IMR-90 (cell line): ENCODE measurements at regions not wholly inside any gene's neighbourhood (a gene's known extent, or its start where the extent isn't known, plus 50 kb on each side); places are given as distances from the start of the nearest gene placed in this dataset.

ENCODE experiments used
- ATAC-seq: fragments of 200-7000 bp; cut with Tn5 transposase; 2 replicates; pipeline ENCODE4 v1.9.1; 2020; ENCODE audit warnings: low read depth, mild to moderate bottlenecking, moderate library complexity
- BruUV-seq: library from RNA; stranded (reverse); fragments of 400-500 nt; replicated peaks from 2 replicates; lab custom pipeline; 2021; lab: Mats Ljungman, UMichigan
- CTCF ChIA-PET: fragments of 300-600 bp; formaldehyde crosslinking; extraction: SDS; loops from one replicate; lab custom pipeline; 2021; ENCODE audit warnings: antibody characterized with exemption; lab: Yijun Ruan, JAX
- POLR2A ChIA-PET: fragments of 300-600 bp; sonication (Branson Sonifier 250); formaldehyde crosslinking; loops from one replicate; lab custom pipeline; 2022; ENCODE audit warnings: antibody characterized with exemption; ENCODE audit not compliant: unreplicated experiment; lab: Charles Lee
- DNase-seq: peaks from one replicate; pipeline ENCODE4 v3.0.0; 2013
- H2AFZ ChIP-seq: replicated peaks from 2 replicates; pipeline ENCODE3; 2013; ENCODE audit warnings: low read length, mild to moderate bottlenecking; ENCODE audit not compliant: poor library complexity
- H2AK5ac ChIP-seq: 2 replicates; pipeline ENCODE4 v1.6.1; 2013; ENCODE audit warnings: low read depth, low read length, inconsistent platforms
- H2AK9ac ChIP-seq: replicated peaks from 2 replicates; pipeline ENCODE3; 2013; ENCODE audit warnings: mild to moderate bottlenecking, low read depth, low read length, moderate library complexity; ENCODE audit not compliant: poor library complexity
- H2BK120ac ChIP-seq: 2 replicates; pipeline ENCODE4 v1.6.1; 2013; ENCODE audit warnings: low read depth, low read length, inconsistent platforms
- H2BK15ac ChIP-seq: 3 replicates; pipeline ENCODE4 v1.6.1; 2013; ENCODE audit warnings: low read depth, low read length, inconsistent platforms
- H2BK20ac ChIP-seq: 2 replicates; pipeline ENCODE4 v1.6.1; 2013; ENCODE audit warnings: low read depth, mild to moderate bottlenecking, inconsistent platforms, low read length, moderate library complexity
- H2BK5ac ChIP-seq: 2 replicates; pipeline ENCODE4 v1.6.1; 2013; ENCODE audit warnings: mild to moderate bottlenecking, low read depth, low read length, inconsistent platforms; ENCODE audit not compliant: poor library complexity, severe bottlenecking
- H3K14ac ChIP-seq: replicated peaks from 2 replicates; pipeline ENCODE4 v1.6.1; 2013; ENCODE audit warnings: low read depth, low read length, inconsistent platforms
- H3K18ac ChIP-seq: 2 replicates; pipeline ENCODE4 v1.6.1; 2013; ENCODE audit warnings: low read depth, low read length, control low read depth
- H3K23ac ChIP-seq: 2 replicates; pipeline ENCODE4 v1.6.1; 2013; ENCODE audit warnings: low read depth, low read length, inconsistent platforms
- H3K27ac ChIP-seq: 2 replicates; pipeline ENCODE4 v1.5.1; 2013; ENCODE audit warnings: mild to moderate bottlenecking, control low read depth, low read length; ENCODE audit not compliant: insufficient read depth
- H3K27me3 ChIP-seq: 2 replicates; pipeline ENCODE4 v1.6.1; 2013; ENCODE audit warnings: low read length; ENCODE audit not compliant: control insufficient read depth, insufficient read depth
- H3K36me3 ChIP-seq: 2 replicates; pipeline ENCODE4 v1.6.1; 2013; ENCODE audit warnings: low read length, mixed read lengths; ENCODE audit not compliant: control insufficient read depth, insufficient read depth
- H3K4ac ChIP-seq: 2 replicates; pipeline ENCODE4 v1.6.1; 2013; ENCODE audit warnings: low read depth, low read length, inconsistent platforms
- H3K4me1 ChIP-seq: 2 replicates; pipeline ENCODE4 v1.6.1; 2013; ENCODE audit warnings: low read length, mixed read lengths; ENCODE audit not compliant: control insufficient read depth, insufficient read depth
- H3K4me2 ChIP-seq: 2 replicates; pipeline ENCODE4 v1.6.1; 2013; ENCODE audit warnings: low read depth, mild to moderate bottlenecking, control low read depth, low read length, moderate library complexity
- H3K4me3 ChIP-seq: 2 replicates; pipeline ENCODE4 v1.5.1; 2013; ENCODE audit warnings: low read depth, mild to moderate bottlenecking, control low read depth, low read length, moderate library complexity; ENCODE audit not compliant: insufficient read depth
- H3K56ac ChIP-seq: 2 replicates; pipeline ENCODE4 v1.6.1; 2013; ENCODE audit warnings: low read length, inconsistent platforms; ENCODE audit not compliant: insufficient read depth; ENCODE audit errors: extremely low read depth
- H3K79me1 ChIP-seq, 2 experiments: 2 replicates each; pipeline ENCODE4 v1.6.1; 2013; ENCODE audit warnings: low read length in 2 of 2, inconsistent platforms in 1 of 2, low read depth in 1 of 2
- H3K9ac ChIP-seq: 2 replicates; pipeline ENCODE4 v1.6.1; 2013; ENCODE audit warnings: low read depth, low read length, control low read depth
- H3K9me1 ChIP-seq: 2 replicates; pipeline ENCODE4 v1.6.1; 2013; ENCODE audit warnings: low read length, inconsistent platforms; ENCODE audit not compliant: insufficient read depth
- H3K9me3 ChIP-seq: 2 replicates; pipeline ENCODE4 v1.6.1; 2013; ENCODE audit warnings: low read length; ENCODE audit not compliant: control insufficient read depth, insufficient read depth
- H4K20me1 ChIP-seq: 2 replicates; pipeline ENCODE4 v1.6.1; 2013; ENCODE audit warnings: low read length, inconsistent platforms; ENCODE audit not compliant: insufficient read depth
- H4K5ac ChIP-seq: 2 replicates; pipeline ENCODE4 v1.6.1; 2013; ENCODE audit warnings: mild to moderate bottlenecking, low read depth, low read length, control low read depth
- H4K8ac ChIP-seq, 2 experiments: 2 replicates each; pipeline ENCODE4 v1.6.1; 2013; ENCODE audit warnings: low read depth in 2 of 2, low read length in 2 of 2, control low read depth in 1 of 2, inconsistent platforms in 1 of 2
- H4K91ac ChIP-seq: 2 replicates; pipeline ENCODE4 v1.6.1; 2013; ENCODE audit warnings: low read depth, low read length, inconsistent platforms; ENCODE audit not compliant: insufficient read depth
- BHLHE40 ChIP-seq: fragments of 150-350 bp; IDR thresholded peaks from 2 replicates; pipeline ENCODE4 v1.6.1; 2016; ENCODE audit warnings: mild to moderate bottlenecking, low read depth, low read length
- CEBPB ChIP-seq: IDR thresholded peaks from 2 replicates; pipeline ENCODE4 v1.6.1; 2012; ENCODE audit warnings: low read depth, low read length, improper control_type of control experiment
- CTCF ChIP-seq: conservative IDR thresholded peaks from 2 replicates; pipeline ENCODE4 v1.5.1; 2012; ENCODE audit warnings: mild to moderate bottlenecking, low read depth, low read length, improper control_type of control experiment
- FOS ChIP-seq: fragments of 150-350 bp; IDR thresholded peaks from 2 replicates; pipeline ENCODE4 v1.6.1; 2016; ENCODE audit warnings: low read depth, low read length
- MXI1 ChIP-seq: IDR thresholded peaks from 2 replicates; pipeline ENCODE4 v1.6.1; 2012; ENCODE audit warnings: low read depth, mild to moderate bottlenecking, low read length, moderate library complexity, borderline replicate concordance
- NFE2L2 ChIP-seq: fragments of 150-350 bp; IDR thresholded peaks from 2 replicates; pipeline ENCODE4 v1.6.1; 2016; ENCODE audit warnings: low read depth, mild to moderate bottlenecking, low read length
- RCOR1 ChIP-seq: IDR thresholded peaks from 2 replicates; pipeline ENCODE4 v1.6.1; 2012; ENCODE audit warnings: mild to moderate bottlenecking, low read length, improper control_type of control experiment; ENCODE audit not compliant: insufficient replicate concordance
- RFX5 ChIP-seq: IDR thresholded peaks from 2 replicates; pipeline ENCODE4 v1.8.0; 2012; ENCODE audit warnings: low read depth, mild to moderate bottlenecking, low read length, moderate library complexity
- SMC3 ChIP-seq: fragments of 150-350 bp; IDR thresholded peaks from 2 replicates; pipeline ENCODE4 v1.6.1; 2016; ENCODE audit warnings: low read depth, mild to moderate bottlenecking, antibody characterized with exemption, low read length, moderate library complexity
- USF2 ChIP-seq: fragments of 150-350 bp; IDR thresholded peaks from 2 replicates; pipeline ENCODE4 v1.6.1; 2017; ENCODE audit warnings: mild to moderate bottlenecking, antibody characterized with exemption, low read length, low read depth
- WGBS, 2 experiments: methylation state at CpG; one replicate each; pipeline versions ENCODE4 v1.1.5 to v1.1.7; 2013; ENCODE audit warnings: missing lambda C conversion rate in 2 of 2; ENCODE audit not compliant: insufficient read length in 1 of 2; ENCODE audit errors: extremely low coverage in 2 of 2; 5-methylcytosine and 5-hydroxymethylcytosine counted together
- dilution Hi-C: fragments of 300-500 bp; cut with HindIII; formaldehyde crosslinking; loops from one replicate; pipeline ENCODE4 v1.14.3; 2018; ENCODE audit warnings: low sequenced_read_pairs; ENCODE audit not compliant: unreplicated experiment
- in situ Hi-C: fragments of 300-500 bp; cut with MboI; formaldehyde crosslinking; loops from 3 replicates; pipeline ENCODE4 v1.14.3; 2019; ENCODE audit warnings: low sequenced_read_pairs, inconsistent platforms, mixed read lengths
- intact Hi-C: fragments of 100-400 bp; cut with micrococcal nuclease; formaldehyde crosslinking; loops from 2 replicates; pipeline ENCODE4 v1.10.0; 2022

- no peak overlapping the region for H4K8ac ChIP-seq
- H3K4me3 ChIP-seq = no peak overlapping the region
- H2AK9ac ChIP-seq = no peak overlapping the region
- H3K14ac ChIP-seq = no peak overlapping the region
- no peak overlapping the region for H4K5ac ChIP-seq
- H2BK15ac ChIP-seq = no peak overlapping the region
- no peak overlapping the region for H2BK5ac ChIP-seq
- H3K56ac ChIP-seq = no peak overlapping the region
- H3K4me2 ChIP-seq = no peak overlapping the region
- no peak overlapping the region for H3K27ac ChIP-seq
- dilution Hi-C loops (no loop called here), in situ Hi-C loops (no loop called here), intact Hi-C loops (no loop called here)
- H2BK20ac ChIP-seq = no peak overlapping the region
- no peak for ATAC-seq
- DNase-seq = no peak
- no peaks in the 10 kb centered on the region for H3K9me1 ChIP-seq
- BruUV-seq = no TSS peak
- H3K27me3 ChIP-seq = no peaks in the 10 kb centered on the region
- no peak overlapping the region for H2AK5ac ChIP-seq
- ChIA-PET POLR2A (no interaction called here), CTCF (no interaction called here)
- no peak overlapping the region for H3K18ac ChIP-seq
- no peak overlapping the region for H3K4ac ChIP-seq
- H2AFZ ChIP-seq = no peak overlapping the region
- H3K36me3 ChIP-seq = no peaks in the 10 kb centered on the region
- H3K23ac ChIP-seq = no peak overlapping the region
- H3K79me1 ChIP-seq = no peaks in the 10 kb centered on the region
- no peak overlapping the region for H3K9ac ChIP-seq
- H4K20me1 ChIP-seq = no peaks in the 10 kb centered on the region
- no peak for TF ChIP-seq BHLHE40
- TF ChIP-seq SMC3 = no peak
- TF ChIP-seq RFX5 = no peak
- TF ChIP-seq CEBPB = no peak
- TF ChIP-seq CTCF = no peak
- no peak for TF ChIP-seq FOS
- no peak for TF ChIP-seq USF2
- no peak for TF ChIP-seq NFE2L2
- TF ChIP-seq MXI1 = no peak
- no peak for TF ChIP-seq RCOR1
- H2BK120ac ChIP-seq = no peak overlapping the region
- no CpG with 5 or more reads among the region's 2 CpGs for WGBS, 2 experiments
- peaks cover 7% of the 10 kb centered on the region for H3K9me3 ChIP-seq
- H3K4me1 ChIP-seq = no peaks in the 10 kb centered on the region
- H4K91ac ChIP-seq = no peak overlapping the region
Measured at GRCh38 chr1:229808272-229808671, 182.2 kb downstream of the URB2 start.
